H9 (cell line): ENCODE measurements at regions not wholly inside any gene's neighbourhood (a gene's known extent, or its start where the extent isn't known, plus 50 kb on each side); places are given as distances from the start of the nearest gene placed in this dataset.

Experiments
- DNase-seq: peaks from one replicate; pipeline ENCODE4 v3.0.0-alpha.2; 2017
- H2AFZ ChIP-seq: one replicate; pipeline ENCODE4 v1.6.1; 2013; ENCODE audit warnings: mild to moderate bottlenecking, low read length, control low read depth, moderate library complexity
- H2AK5ac ChIP-seq: 2 replicates; pipeline ENCODE4 v1.6.1; 2013; ENCODE audit warnings: low read length, control low read depth, mixed read lengths; ENCODE audit not compliant: insufficient read length
- H2BK120ac ChIP-seq: one replicate; pipeline ENCODE4 v1.6.1; 2013; ENCODE audit warnings: low read depth, mild to moderate bottlenecking, low read length, control low read depth, inconsistent platforms; ENCODE audit not compliant: poor library complexity, severe bottlenecking
- H2BK12ac ChIP-seq: 2 replicates; pipeline ENCODE4 v1.6.1; 2013; ENCODE audit warnings: low read length, control low read depth, mixed read lengths, low read depth; ENCODE audit not compliant: insufficient read length
- H2BK15ac ChIP-seq: 2 replicates; pipeline ENCODE4 v1.6.1; 2013; ENCODE audit warnings: low read depth, low read length, control low read depth
- H2BK20ac ChIP-seq: one replicate; pipeline ENCODE4 v1.6.1; 2013; ENCODE audit warnings: low read depth, mild to moderate bottlenecking, low read length, control low read depth, inconsistent platforms; ENCODE audit not compliant: poor library complexity, severe bottlenecking
- H2BK5ac ChIP-seq: 2 replicates; pipeline ENCODE4 v1.6.1; 2013; ENCODE audit warnings: low read length, control low read depth, mixed read lengths; ENCODE audit not compliant: insufficient read length
- H3K14ac ChIP-seq: 2 replicates; pipeline ENCODE4 v1.6.1; 2013; ENCODE audit warnings: low read length, control low read depth; ENCODE audit not compliant: insufficient read depth
- H3K18ac ChIP-seq: 2 replicates; pipeline ENCODE4 v1.6.1; 2013; ENCODE audit warnings: low read depth, mild to moderate bottlenecking, mixed read lengths, low read length, control low read depth; ENCODE audit not compliant: insufficient read length
- H3K23ac ChIP-seq: 2 replicates; pipeline ENCODE4 v1.6.1; 2013; ENCODE audit warnings: low read length, control low read depth, mixed read lengths, low read depth; ENCODE audit not compliant: insufficient read length
- H3K23me2 ChIP-seq: 2 replicates; pipeline ENCODE4 v1.6.1; 2013; ENCODE audit warnings: low read depth, mild to moderate bottlenecking, mixed read lengths, low read length, control low read depth; ENCODE audit not compliant: insufficient read length, poor library complexity, severe bottlenecking
- H3K27ac ChIP-seq: 2 replicates; pipeline ENCODE4 v1.5.1; 2013; ENCODE audit warnings: low read length, control low read depth, mixed read lengths, low read depth; ENCODE audit not compliant: insufficient read length
- H3K27me3 ChIP-seq: 2 replicates; pipeline ENCODE4 v1.6.1; 2013; ENCODE audit warnings: low read length, control low read depth, inconsistent platforms; ENCODE audit not compliant: insufficient read depth
- H3K4ac ChIP-seq: 2 replicates; pipeline ENCODE4 v1.6.1; 2013; ENCODE audit warnings: low read depth, mild to moderate bottlenecking, control low read depth, inconsistent platforms, low read length, moderate library complexity
- H3K4me1 ChIP-seq: 2 replicates; pipeline ENCODE4 v1.6.1; 2013; ENCODE audit warnings: low read length, control low read depth, inconsistent platforms; ENCODE audit not compliant: insufficient read depth
- H3K4me2 ChIP-seq: 2 replicates; pipeline ENCODE4 v1.6.1; 2013; ENCODE audit warnings: low read length, control low read depth, mixed read lengths; ENCODE audit not compliant: insufficient read length, insufficient read depth
- H3K56ac ChIP-seq: 2 replicates; pipeline ENCODE4 v1.6.1; 2013; ENCODE audit warnings: low read depth, mild to moderate bottlenecking, mixed read lengths, low read length, control low read depth; ENCODE audit not compliant: insufficient read length
- H3K79me1 ChIP-seq: 2 replicates; pipeline ENCODE4 v1.6.1; 2013; ENCODE audit warnings: low read depth, mild to moderate bottlenecking, moderate library complexity, low read length, control low read depth, inconsistent platforms; ENCODE audit not compliant: insufficient read depth, poor library complexity, severe bottlenecking
- H3K79me2 ChIP-seq: 2 replicates; pipeline ENCODE4 v1.6.1; 2013; ENCODE audit warnings: low read length, control low read depth, inconsistent platforms; ENCODE audit not compliant: insufficient read depth
- H3K9ac ChIP-seq: 2 replicates; pipeline ENCODE4 v1.6.1; 2013; ENCODE audit warnings: low read length, control low read depth, mixed read lengths; ENCODE audit not compliant: insufficient read length; ENCODE audit errors: extremely low read depth
- H3K9me3 ChIP-seq: one replicate; pipeline ENCODE4 v1.6.1; 2013; ENCODE audit warnings: low read depth, low read length, inconsistent platforms; ENCODE audit not compliant: control insufficient read depth
- H3T11ph ChIP-seq: one replicate; pipeline ENCODE4 v1.6.1; 2013; ENCODE audit warnings: mild to moderate bottlenecking, low read length, control low read depth, inconsistent platforms
- H4K20me1 ChIP-seq: one replicate; pipeline ENCODE4 v1.6.1; 2013; ENCODE audit not compliant: control insufficient read depth, insufficient read length, insufficient read depth
- H4K5ac ChIP-seq: 2 replicates; pipeline ENCODE4 v1.6.1; 2013; ENCODE audit warnings: low read depth, mild to moderate bottlenecking, mixed read lengths, low read length, control low read depth; ENCODE audit not compliant: insufficient read length
- H4K8ac ChIP-seq: replicated peaks from 2 replicates; pipeline ENCODE4 v1.6.1; 2013; ENCODE audit warnings: low read length, control low read depth, mixed read lengths, low read depth; ENCODE audit not compliant: insufficient read length
- H4K91ac ChIP-seq: 2 replicates; pipeline ENCODE4 v1.6.1; 2013; ENCODE audit warnings: low read depth, mild to moderate bottlenecking, moderate library complexity, mixed read lengths, low read length, control low read depth; ENCODE audit not compliant: insufficient read length
- H3K27ac Mint-ChIP-seq, 3 experiments: 2 replicates in 2 of 3; 3 replicates in 1 of 3; pipeline ENCODE4 v1.8.0; 2020 to 2021; ENCODE audit warnings: mixed read lengths in 3 of 3, mild to moderate bottlenecking in 1 of 3, moderate library complexity in 1 of 3
- H3K27me3 Mint-ChIP-seq: 2 replicates; pipeline ENCODE4 v1.8.0; 2021; ENCODE audit warnings: low read depth, mild to moderate bottlenecking, moderate library complexity, mixed read lengths
- H3K36me3 Mint-ChIP-seq, 3 experiments: 2 replicates in 2 of 3; 3 replicates in 1 of 3; pipeline ENCODE4 v1.8.0; 2020 to 2021; ENCODE audit warnings: low read depth in 3 of 3, mixed read lengths in 3 of 3; ENCODE audit not compliant: insufficient read depth in 1 of 3
- H3K4me1 Mint-ChIP-seq, 2 experiments: 2 replicates each; pipeline ENCODE4 v1.8.0; 2020; ENCODE audit warnings: mixed read lengths in 2 of 2
- H3K4me3 Mint-ChIP-seq, 2 experiments: 2 replicates in 1 of 2; 3 replicates in 1 of 2; pipeline ENCODE4 v1.8.0; 2020 to 2021; ENCODE audit warnings: mild to moderate bottlenecking in 2 of 2, mixed read lengths in 2 of 2, moderate library complexity in 1 of 2
- H3K9me3 Mint-ChIP-seq, 2 experiments: 2 replicates in 1 of 2; 3 replicates in 1 of 2; pipeline ENCODE4 v1.8.0; 2020; ENCODE audit warnings: mild to moderate bottlenecking in 2 of 2, mixed read lengths in 2 of 2, moderate library complexity in 1 of 2
- CTCF ChIP-seq: fragments of 200-600 bp; sonication (generic); conservative IDR thresholded peaks from 3 replicates; pipeline ENCODE4 v1.8.0; 2021; ENCODE audit warnings: antibody characterized with exemption, mild to moderate bottlenecking

DNA sequence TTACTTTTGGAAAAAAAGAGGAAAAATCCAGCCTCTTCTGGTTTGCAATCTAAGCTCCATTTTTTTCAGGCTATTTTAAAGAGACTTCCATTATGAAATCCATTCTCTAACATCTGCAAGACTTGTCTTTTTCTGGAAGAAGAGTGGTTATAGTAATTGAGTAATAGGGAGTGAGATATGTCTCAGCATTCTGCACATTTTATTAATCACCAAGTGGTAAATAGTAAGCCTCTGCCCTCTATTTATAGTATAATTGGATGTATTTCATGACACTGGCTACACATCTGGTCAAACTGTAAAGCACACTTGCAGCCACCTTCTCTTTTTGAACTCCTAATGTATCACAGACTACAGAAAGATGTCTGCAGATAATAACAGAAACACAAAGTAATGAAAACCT is 391.1 kb downstream of the ETS1 start:
- no peak overlapping the region for H3K4me3 Mint-ChIP-seq
- H3K9me3 ChIP-seq, result no peaks in the 10 kb centered on the region
- no peak overlapping the region for H3K27ac Mint-ChIP-seq
- H2BK15ac ChIP-seq, result no peak overlapping the region
- no peak overlapping the region for H3T11ph ChIP-seq
- H3K9ac ChIP-seq, result no peak overlapping the region
- no peaks in the 10 kb centered on the region for H3K9me3 Mint-ChIP-seq
- no peak overlapping the region for H4K5ac ChIP-seq
- H2BK120ac ChIP-seq, result no peak overlapping the region
- no peak overlapping the region for H4K8ac ChIP-seq
- no peak overlapping the region for H2AK5ac ChIP-seq
- H3K79me2 ChIP-seq, result no peaks in the 10 kb centered on the region
- H3K4me2 ChIP-seq, result no peak overlapping the region
- H2BK5ac ChIP-seq, result no peak overlapping the region
- H3K36me3 Mint-ChIP-seq, result no peaks in the 10 kb centered on the region
- H3K18ac ChIP-seq, result no peak overlapping the region
- H3K14ac ChIP-seq, result no peak overlapping the region
- no peak overlapping the region for H2AFZ ChIP-seq
- no peak overlapping the region for H3K4ac ChIP-seq
- H3K4me1 ChIP-seq, result no peaks in the 10 kb centered on the region
- no peaks in the 10 kb centered on the region for H3K79me1 ChIP-seq
- no peak overlapping the region for H3K23ac ChIP-seq
- no peak for DNase-seq
- H3K27me3 Mint-ChIP-seq, result no peaks in the 10 kb centered on the region
- TF ChIP-seq CTCF, result no peak
- H2BK12ac ChIP-seq, result no peak overlapping the region
- no peak overlapping the region for H3K27ac ChIP-seq
- no peaks in the 10 kb centered on the region for H3K27me3 ChIP-seq
- H2BK20ac ChIP-seq, result no peak overlapping the region
- H4K91ac ChIP-seq, result no peak overlapping the region
- H3K23me2 ChIP-seq, result no peaks in the 10 kb centered on the region
- no peaks in the 10 kb centered on the region for H3K4me1 Mint-ChIP-seq
- H3K56ac ChIP-seq, result no peak overlapping the region
- no peaks in the 10 kb centered on the region for H4K20me1 ChIP-seq
